Activated CD4-positive, alpha-beta T cell treated with anti-CD3 and anti-CD28 coated beads for 24 hours (primary cell): ENCODE measurements at regions not wholly inside any gene's neighbourhood (a gene's known extent, or its start where the extent isn't known, plus 50 kb on each side); places are given as distances from the start of the nearest gene placed in this dataset.
"Not testable (repeated sequence)": the region's sequence is repeated elsewhere in the genome, so short reads cannot be mapped to it uniquely, and the experiment has no call there.

Experiments used
- DNase-seq, 2 donors: peaks; one replicate each; pipeline ENCODE4 v3.0.0-alpha.2; 2020; ENCODE audit warnings: low read depth in 2 of 2

- DNase-seq, result no peak
These were observed 655.2 kb upstream of the NRG3 start for GRCh38 chr10:81219758-81220157.

- DNase-seq, result no peak
These were observed 626.1 kb upstream of the NRG3 start for GRCh38 chr10:81248886-81249285.

- DNase-seq, result no peak
These were observed 623.4 kb upstream of the NRG3 start for GRCh38 chr10:81251457-81252115.

GRCh38 chr10:81264991-81265390 lies 610.0 kb upstream of the NRG3 start:
- DNase-seq, result not testable (repeated sequence)

- DNase-seq, result no peak
These were observed 604.9 kb upstream of the NRG3 start for GRCh38 chr10:81270051-81270450.

- no peak for DNase-seq
These were observed 594.2 kb upstream of the NRG3 start for GRCh38 chr10:81280497-81281479.

- DNase-seq, result no peak
These were observed 586.5 kb upstream of the NRG3 start for GRCh38 chr10:81288544-81288943.

- DNase-seq, result no peak
These were observed 577.7 kb upstream of the NRG3 start for GRCh38 chr10:81297292-81297691.

- DNase-seq, result no peak
These were observed 571.3 kb upstream of the NRG3 start for GRCh38 chr10:81303656-81304055.

GRCh38 chr10:81306971-81307782 lies 567.8 kb upstream of the NRG3 start:
- DNase-seq, result no peak

GRCh38 chr10:81309041-81309552 lies 565.9 kb upstream of the NRG3 start:
- no peak for DNase-seq

- DNase-seq, result no peak
These were observed 560.5 kb upstream of the NRG3 start for GRCh38 chr10:81314471-81314870.

- DNase-seq, result no peak
These were observed 560.0 kb upstream of the NRG3 start for GRCh38 chr10:81315026-81315425.

GRCh38 chr10:81348003-81348402 lies 527.0 kb upstream of the NRG3 start:
- DNase-seq, result no peak

- DNase-seq, result no peak
These were observed 507.9 kb upstream of the NRG3 start for GRCh38 chr10:81367132-81367531.

- DNase-seq, result no peak
These were observed 488.2 kb upstream of the NRG3 start for GRCh38 chr10:81386817-81387216.

- no peak for DNase-seq
These were observed 471.5 kb upstream of the NRG3 start for GRCh38 chr10:81403451-81403850.

- DNase-seq, result no peak
These were observed 469.6 kb upstream of the NRG3 start for GRCh38 chr10:81405399-81405798.

GRCh38 chr10:81414038-81414437 lies 461.0 kb upstream of the NRG3 start:
- no peak for DNase-seq

- DNase-seq, result no peak
These were observed 448.3 kb upstream of the NRG3 start for GRCh38 chr10:81426722-81427121.

- no peak for DNase-seq
These were observed 446.4 kb upstream of the NRG3 start for GRCh38 chr10:81428456-81429134.
